Stimulated activated CD8-positive, alpha-beta memory T cell treated with anti-CD3 and anti-CD28 coated beads, Interleukin-7, amount 100 ng/mL, for 4 hours (primary cell): ENCODE measurements at regions not wholly inside any gene's neighbourhood (a gene's known extent, or its start where the extent isn't known, plus 50 kb on each side); places are given as distances from the start of the nearest gene placed in this dataset.

Experiments
- DNase-seq, 2 donors: peaks; one replicate each; pipeline ENCODE4 v3.0.0-alpha.2; 2020; ENCODE audit warnings: low read depth in 2 of 2

DNA sequence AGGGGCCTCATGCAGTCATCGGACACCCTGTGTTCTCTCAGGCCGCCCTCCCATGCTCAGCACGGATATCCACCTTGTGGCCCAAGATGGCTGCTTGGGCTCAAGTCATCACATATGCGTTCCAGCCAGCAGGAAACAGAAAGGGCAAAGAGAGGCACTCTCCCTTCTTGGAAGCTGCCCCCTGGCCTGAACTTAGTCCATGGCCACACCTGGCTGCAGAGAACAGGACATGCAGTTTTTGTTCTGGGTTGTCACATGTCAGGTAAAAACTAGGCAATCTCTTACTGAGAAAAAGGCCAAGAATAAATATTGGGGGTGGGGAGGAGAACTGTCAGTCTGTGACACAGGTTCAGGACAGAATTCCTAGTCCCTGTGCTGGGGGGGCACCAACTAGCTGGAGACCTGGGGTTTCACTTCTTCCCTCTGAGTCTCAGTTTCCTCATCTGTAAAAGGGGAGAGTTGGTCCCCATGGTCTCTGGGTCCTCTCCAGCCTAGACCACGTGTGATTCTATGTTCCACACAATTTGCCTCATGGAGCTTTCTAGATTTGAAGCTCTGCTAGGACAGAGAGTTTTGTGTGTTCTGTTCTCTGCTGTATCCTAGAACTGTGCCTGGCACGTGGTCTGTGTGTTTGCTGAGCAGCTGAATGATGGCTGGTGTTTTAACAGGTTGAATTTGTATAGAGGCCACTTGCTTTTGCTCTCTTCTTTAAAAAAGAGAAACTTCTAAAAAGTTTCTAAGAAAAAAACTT, 107.2 kb upstream of the ANO1 start:
- no peak for DNase-seq

DNA sequence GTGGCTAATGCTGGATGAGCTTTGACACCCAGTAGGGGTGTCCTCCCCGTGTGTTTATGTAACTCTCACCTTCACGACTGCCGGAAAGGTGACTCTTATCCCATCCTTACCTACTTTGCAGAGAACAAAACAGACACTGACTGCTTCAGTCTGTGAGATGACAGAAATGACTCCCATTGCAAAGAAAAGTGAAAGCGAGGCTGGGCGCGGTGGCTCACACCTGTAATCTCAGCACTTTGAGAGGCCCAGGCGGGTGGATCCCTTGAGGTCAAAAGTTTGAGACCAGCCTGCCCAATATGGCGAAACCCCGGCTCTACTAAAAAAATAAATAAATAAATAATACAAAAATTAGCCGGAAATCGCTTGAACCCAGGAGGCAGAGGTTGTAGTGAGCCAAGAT, 106.4 kb upstream of the ANO1 start:
- DNase-seq: no peak

DNA sequence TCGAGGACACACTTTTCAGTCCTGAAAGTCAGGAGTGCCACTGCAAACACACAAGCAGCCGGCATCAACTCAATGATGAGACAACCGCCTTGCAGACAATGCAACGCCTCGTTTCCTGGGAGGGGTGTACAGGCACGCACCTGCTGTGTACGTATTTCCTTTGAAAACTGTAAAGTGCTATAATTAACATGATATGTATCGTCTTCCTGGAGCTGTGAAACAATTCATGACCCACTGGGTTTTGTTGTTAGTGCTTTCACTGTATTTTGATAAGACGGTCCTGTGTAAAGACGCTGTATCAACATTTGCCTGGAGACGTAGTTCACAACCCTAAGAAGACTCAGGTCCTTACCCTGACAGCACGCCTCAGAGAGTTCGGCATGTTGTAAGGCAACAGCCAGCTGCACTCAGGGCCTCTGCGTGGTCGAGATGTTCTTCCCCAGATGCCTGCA, 105.7 kb upstream of the ANO1 start:
- DNase-seq: no peak

DNA sequence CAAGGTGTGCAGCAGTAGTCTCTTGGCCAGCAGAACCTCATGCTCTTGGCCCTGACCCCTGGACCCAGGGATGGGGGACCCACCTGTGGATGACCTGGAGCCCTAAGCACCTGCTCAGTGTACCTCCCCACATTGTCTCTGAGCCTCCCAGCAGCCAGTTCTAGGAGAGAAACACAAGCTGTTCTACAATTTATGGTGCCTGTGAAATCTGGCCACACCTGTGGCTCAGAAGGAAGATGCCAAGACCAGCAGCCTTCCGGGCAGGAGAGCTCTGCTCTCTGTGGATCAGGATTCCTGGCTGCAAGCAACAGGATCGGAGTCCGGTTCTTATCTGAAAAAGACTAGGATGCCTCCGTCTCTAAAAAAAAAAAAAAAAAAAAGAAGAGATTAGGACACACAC, 103.6 kb upstream of the ANO1 start:
- no peak for DNase-seq

DNA sequence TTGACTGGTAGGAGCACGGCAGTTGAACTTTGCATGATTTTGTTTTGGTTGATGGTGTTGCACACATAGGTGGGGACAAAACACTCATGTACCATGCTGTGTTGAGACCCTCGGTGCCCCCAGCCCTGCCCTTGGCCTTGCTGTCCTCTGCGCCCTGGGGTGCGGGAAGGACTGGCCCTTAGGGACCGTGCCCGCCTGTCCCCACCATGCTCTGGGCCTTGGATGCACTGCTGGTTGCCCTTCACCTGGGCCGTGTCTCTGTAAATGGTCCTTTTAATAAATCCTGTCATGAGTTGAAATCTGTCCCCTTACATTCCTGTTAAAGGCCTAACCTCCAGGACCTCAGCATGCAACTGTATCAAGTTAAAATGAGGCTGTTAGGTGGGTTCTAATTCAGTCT, 102.3 kb upstream of the ANO1 start:
- DNase-seq: no peak

DNA sequence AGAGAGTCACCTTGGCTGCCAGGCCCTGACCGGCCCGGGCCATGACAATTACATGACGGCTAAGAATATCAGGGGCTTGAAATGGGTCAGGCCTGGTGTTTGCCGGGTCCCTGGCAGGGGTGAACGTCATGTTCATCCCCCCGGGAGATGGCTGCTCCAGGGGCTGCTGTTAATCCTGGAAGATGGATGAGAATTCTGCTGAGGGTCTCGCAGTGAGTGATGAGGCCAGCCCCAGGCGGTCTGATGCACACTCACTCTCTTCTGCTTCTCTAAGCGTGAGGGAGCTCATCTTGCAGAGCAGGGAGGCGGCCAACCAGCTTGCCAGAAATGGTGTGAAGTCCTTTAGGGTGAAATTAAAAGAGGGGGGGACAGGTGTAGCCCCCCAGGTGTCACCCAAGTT, 101.3 kb upstream of the ANO1 start:
- DNase-seq: no peak

DNA sequence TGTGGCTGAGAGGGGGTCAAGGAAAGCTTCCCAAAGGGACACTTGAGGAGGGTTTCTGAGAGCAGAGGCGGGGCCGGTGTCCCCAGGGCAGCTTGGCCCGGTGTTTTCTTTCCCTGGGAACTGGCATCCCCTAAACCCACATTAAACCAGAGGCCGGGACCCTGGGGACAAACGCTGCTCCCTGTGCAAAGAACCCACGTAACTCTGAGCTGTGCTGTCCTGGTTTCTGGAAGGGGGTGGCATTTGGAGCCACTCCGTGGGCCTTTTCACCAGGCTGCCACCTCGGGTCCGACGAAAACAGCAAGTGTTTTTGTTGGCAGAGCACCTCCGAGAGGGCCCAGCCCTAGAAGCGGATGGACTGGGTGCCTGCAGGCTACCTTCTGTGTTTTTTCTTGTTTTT, 100.2 kb upstream of the ANO1 start:
- no peak for DNase-seq

DNA sequence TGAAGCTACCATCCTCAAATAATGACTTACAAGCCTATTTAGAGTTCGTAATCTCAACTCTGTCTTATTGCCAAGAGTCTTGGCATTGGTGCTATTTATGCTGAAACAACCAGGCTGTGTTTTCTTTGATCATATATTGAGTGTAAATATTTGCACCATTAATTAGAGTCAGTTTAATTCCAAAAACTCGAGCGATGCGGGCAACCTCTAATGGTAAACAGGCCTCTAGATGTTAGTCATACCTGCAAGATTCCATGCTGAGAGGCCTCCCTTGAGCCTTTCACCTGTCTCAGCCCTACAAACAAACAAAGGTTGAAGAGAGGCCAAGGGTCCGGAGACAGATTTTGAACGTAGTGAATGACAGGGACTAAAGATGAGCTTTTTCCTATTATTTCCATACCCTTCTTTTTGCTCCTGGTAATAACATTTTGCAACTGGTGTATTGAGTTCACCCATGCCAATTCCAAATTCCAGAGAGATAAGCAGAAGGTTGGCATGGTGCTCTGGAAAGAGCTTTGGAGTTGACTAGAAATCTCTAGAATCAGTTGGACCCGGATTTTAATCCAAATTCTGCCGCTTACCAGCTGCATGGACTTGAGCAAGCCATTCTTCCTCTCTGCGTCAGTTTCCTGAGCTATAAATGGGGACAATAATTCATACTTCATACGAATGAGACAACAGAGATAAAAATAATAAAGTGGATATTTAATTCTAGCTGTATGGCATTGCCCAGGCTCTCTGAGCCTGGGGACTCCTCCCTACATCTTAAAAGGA, 99.1 kb upstream of the ANO1 start:
- DNase-seq: no peak

DNA sequence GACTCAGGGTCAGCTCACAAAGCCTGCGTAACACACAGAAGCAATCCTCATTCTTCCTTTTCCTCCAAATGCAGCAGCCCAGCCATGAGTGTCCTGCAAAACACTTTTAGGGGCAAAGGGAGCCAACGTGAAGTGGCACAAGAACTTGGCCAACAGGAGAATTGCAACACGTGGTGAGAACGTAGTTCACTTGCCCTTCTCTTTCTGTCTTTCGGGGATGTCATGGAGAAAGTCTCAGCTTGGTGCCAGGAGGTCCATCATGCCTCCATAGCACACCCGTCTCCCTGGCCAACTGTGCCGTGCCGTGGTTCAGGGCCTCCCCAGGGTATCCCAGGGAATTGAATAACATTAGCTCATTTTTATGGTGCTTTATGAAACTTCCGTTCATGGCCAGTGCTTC, 98.5 kb upstream of the ANO1 start:
- no peak for DNase-seq

DNA sequence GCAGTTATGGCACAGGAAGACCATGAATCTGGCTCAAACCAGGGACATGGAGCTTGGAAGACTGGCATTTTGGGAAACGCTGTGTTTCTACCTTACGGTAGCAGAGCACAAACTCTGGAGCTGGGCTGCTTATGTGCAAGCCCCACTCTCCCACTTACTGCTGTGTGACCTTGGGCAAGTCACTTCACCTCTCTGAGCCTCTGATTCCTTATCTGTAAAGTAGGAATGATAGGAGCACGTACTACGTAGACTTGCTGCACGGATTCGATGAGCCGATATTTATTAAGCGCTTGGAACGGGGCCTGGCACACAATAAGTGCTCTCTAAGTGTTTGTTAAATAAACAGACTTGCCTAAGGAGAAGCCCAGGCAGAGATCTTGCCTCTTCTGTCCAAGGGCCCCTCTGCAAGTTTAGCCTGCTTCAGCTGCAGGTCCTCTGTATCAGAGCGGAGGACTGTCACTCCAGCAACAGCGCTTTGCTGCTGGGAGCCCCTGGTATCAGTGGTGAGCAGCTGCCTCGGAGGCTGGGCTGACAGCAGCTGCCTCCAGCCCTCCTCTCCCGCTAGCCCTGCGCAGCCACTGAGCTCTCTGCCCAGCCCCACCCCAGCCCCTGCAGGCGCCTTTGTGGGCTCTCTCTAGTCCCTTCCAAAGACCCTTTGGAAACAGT, 96.9 kb upstream of the ANO1 start:
- DNase-seq: no peak

DNA sequence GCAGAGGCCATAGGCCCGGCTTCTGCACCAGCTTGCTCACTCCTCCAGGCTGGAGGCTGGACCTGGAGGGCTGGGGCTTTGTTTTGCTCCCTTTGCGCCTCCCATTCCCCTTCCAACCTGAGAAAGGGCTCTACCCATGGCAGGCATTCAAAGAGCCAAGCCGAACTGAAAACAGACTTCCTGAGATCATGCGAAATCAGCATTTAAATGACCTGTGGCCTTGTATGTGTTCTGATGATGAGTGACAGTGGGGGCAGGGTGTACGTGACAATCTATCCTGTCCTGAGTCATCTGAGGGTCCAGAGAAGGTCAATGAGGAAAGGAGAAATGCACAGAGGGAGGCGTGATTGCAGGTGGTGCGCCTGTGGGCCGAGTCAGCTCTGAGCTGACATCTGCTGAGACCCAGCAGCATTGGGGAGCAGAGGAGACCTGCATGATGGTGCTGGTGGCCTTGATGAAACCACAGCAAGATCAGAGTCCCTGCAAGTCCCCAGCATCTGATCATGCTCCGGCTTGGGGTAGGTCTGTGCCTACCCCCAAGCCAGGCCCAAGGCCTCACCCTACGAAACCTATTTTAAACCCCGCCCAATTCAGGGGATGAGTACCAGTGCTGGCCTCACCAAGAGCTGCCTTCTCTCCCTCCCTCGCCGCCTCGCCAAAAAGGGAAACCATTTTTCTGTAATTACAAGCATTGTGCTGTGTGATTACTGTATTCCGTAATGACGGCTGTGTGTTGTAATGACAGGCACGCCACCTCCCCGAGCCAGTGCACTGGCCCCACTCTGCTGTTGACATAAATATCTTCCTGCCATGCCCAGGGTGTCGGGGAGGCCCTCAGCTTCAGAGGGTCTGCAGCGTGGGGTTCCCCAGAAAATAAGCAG, 95.2 kb upstream of the ANO1 start:
- DNase-seq: no peak

DNA sequence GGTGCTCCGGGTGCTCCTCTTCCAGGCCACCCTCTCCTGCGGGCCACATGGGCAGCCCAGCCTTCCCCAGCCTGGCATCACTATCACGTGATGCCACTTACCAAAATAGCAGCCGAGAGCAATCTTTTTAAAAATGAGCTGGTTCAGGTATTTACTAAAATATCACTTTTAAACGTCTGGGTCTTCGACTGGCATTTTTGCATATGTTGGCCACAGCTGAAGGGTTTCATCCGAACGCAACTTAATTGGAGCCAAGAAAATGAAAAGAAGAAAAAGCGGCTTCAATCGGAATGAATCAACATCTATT, 94.6 kb upstream of the ANO1 start:
- no peak for DNase-seq

DNA sequence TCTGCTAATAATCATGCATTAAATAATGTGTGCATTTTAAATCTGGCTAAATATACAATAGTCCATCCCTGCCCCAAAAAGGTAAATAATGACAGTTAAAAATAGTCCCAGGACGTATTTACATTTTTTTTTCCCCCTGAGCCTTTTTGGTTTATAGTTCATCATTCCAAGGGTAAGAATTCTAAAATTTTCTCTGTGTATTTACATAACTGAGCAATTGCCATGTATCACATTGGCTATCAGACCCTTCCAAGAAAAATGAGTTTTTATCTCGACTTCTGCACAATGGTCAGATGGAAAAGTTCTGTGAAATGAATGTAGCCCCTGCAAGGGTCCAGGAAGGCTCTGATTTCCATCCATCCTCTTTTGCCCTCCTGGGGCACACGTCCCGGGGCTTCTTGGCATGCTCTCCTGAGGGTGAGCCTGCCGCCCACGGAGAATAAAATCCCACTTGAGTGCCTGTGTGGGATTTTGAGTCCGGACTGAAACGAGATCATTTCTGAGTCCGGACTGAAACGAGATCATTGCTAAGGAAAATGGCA, 94.1 kb upstream of the ANO1 start:
- DNase-seq: no peak

DNA sequence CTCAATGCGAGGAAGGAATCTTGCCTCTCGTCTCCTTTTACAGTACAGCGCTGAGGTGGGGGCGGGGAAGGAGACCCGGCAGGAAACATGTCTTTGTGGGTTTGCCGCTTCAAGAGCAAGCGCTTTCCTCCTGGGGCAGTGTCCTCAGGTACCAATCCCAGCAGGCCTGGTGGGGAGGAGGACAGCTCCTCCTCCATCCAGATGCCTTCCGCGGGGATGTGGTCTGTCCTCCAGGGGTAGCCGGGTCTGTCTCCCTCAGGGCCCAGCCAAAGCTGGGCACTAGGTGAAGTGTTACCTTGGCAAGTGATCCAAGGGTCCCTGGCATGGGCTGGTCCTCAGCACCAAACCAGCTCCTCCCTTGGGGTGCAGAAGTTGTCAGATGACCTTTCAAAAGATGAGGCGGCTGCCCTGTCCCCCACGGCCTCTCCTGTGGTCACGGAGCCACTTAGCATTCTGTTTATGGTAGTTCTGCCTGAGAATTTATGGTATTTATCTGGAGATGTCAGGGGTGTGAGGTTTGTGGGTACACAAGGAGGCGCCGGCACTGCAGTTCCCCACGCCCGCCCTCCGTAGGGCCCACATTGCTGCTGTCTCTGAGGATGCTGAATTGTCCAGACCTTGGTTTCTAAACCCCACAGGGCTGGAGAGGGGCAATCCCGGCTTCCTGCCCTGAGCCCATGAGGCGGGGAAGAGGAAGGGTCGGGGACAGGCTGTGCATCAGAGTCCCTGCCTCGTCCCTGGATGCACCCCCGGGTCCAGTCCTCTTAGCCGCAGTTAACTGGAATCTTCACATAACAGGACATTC, 93.5 kb upstream of the ANO1 start:
- no peak for DNase-seq

DNA sequence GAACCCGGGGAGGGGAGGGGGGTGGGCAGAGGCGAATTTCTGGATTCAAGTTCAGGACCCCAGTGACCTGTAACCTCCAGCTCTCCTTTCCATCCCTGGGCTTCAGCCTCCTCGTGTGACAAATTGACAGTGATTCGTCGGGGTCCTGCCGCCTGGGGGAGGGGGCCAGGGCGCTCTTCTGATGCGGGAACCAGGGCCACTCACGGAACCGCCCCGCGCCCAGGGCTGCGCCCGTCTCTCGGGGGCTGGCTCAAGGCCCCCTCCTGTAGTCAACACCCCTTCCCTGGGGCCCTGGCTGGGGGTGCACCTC, 92.8 kb upstream of the ANO1 start:
- no peak for DNase-seq

DNA sequence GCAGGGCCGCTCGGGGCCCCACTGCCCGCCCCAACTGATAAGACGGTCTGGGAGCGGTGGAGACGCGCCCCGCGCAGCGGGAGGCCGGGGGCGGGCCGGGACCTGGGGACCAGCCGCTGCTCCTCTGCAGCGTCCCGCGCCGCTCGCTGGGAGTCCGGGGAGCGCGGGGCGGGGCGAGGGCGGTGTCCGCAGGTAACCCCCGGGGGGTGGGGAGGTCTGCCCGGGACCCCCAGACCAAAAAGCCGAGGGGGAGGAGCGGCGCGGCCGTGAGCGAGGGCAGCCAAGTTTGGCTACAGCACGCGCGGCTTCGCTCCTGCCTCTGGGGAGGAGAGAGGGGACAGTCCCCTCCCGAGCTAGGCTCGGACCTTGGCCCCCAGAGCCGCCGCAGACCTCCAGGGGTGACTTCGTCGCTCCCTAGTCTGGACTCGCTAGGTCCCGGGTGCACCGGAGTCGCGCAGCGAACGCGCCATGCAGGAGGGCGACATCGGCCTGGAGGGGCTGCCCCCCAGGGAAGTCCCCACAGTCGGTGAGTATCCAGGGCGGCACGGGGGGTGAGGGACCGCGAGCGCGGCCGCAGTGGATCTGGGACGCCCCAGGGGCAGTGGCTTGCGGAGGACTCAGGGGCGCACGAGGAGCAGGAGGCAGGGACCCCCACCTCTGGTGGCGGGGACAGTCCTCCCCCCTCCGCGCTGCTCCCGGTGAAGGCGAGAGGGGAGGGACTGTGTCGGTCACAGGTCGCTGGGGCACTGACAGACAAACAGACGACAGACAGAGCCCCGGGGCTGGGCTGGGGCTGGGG, 92.3 kb upstream of the ANO1 start:
- no peak for DNase-seq

DNA sequence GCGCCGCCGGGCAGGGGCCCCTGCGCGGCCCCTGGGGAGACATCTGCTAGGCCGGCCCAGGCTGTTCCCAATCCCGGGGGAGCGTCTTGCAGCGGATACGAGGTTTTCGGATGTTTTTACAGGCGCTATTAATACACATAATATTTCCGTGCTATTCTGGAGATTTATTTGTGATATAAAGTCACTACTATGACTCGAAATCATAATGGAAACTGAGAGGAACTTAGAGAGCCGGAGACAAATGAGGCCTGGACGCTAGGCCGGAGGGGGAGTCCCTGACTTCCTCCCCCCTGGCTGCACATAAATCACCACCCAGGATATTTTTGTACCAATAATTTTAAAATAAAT, 91.7 kb upstream of the ANO1 start:
- DNase-seq: no peak

DNA sequence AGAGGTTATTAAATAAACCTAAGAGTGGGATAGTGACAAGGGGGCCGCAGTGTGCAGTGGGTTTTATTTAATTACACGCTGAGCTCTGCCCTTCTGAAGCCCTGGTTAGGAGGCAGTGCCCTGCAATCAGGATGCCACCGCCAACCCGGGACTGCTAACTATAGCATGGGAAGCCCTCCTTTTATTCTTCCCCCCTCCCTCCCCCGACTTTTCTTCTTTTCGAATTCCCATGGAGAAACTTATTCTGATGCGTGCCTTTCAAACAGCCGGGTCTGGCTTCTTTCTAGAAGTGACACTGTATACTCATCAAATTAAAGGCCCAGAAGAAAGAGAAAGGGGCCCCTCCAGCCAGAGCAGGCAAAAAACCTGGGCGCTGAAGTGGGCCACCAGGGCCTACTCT, 91.3 kb upstream of the ANO1 start:
- DNase-seq: no peak

DNA sequence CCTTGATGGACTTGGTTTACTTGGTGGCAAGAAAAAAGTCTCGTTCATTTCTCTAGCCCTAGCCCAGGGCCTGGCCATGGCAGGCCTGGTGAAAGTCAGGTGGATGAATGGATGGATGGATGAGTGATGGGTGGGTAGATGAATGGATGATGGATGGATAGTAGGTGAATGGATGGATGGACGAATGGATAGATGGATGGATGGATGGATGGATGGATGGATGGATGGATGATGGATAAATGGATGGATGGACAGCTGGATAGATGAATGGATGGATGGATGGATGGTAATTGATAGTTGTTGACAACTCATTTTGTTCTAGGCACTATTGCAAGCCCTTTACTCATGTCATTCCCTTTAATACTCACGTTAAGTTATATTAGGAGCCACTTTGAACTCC, 86.1 kb upstream of the ANO1 start:
- no peak for DNase-seq

DNA sequence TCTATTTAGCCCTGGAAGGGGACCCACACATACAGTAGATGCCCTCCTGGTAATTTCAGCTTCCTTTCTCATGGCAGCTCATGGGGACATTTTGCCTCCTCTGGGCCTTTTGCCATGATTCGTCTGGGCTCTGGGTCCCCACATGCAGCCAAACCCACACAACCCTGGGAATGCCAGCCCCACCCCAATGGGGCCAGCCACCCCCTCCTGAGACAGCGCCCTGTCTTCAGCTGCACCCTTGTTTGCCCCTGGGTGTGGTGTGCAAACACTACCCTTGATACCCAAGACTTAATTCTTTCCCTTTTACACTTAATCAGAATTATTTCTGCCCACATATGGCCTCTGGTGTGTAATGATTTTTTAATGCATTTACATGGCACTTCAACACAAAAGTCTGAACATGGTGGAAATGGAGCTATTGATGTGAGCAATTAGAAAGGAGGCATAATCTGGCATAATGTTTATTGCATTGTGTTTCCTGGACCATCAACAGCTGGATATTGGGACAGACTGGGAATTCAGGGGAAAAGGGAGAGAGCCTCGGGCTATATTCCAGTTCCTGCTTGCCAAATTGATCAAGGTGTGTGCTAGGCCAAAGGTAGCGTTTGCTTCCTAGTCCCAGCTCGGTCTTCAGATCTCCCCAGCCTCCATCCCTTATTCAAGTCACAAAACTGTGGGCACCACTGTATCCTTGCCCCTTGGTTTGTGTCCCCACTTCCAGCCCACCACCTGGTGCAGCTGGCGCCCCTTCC, 85.0 kb upstream of the ANO1 start:
- no peak for DNase-seq
